ENCODE measurements at regions not wholly inside any gene's neighbourhood (a gene's known extent, or its start where the extent isn't known, plus 50 kb on each side); places are given as distances from the start of the nearest gene placed in this dataset.

DNA sequence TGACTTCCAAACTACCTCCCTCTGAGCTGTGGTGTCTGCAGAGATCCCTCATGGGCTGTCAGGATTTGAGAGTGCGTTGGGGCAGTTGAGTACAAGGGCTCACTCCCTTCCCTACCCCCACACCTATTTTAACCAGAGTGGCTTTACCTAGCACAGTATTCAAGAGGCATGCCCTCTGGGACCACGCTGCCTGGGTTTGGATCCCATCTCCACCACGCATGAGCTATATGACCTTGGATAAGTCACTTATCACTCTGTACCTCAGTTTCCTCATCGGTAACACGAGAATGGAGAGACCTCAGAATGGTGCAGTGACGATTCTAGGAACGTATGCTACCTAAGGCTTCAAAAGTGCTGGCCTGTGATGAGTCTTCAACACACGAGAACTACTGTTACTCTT, 147.3 kb upstream of the WNT4 start:
- TF ChIP-seq, protein P1, sequence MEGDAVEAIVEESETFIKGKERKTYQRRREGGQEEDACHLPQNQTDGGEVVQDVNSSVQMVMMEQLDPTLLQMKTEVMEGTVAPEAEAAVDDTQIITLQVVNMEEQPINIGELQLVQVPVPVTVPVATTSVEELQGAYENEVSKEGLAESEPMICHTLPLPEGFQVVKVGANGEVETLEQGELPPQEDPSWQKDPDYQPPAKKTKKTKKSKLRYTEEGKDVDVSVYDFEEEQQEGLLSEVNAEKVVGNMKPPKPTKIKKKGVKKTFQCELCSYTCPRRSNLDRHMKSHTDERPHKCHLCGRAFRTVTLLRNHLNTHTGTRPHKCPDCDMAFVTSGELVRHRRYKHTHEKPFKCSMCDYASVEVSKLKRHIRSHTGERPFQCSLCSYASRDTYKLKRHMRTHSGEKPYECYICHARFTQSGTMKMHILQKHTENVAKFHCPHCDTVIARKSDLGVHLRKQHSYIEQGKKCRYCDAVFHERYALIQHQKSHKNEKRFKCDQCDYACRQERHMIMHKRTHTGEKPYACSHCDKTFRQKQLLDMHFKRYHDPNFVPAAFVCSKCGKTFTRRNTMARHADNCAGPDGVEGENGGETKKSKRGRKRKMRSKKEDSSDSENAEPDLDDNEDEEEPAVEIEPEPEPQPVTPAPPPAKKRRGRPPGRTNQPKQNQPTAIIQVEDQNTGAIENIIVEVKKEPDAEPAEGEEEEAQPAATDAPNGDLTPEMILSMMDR (IDR thresholded peaks at IDR 0.05) = no peak
- H3K27me3 ChIP-seq = no peaks in the 10 kb centered on the region
- no peaks in the 10 kb centered on the region for H3K36me3 ChIP-seq
- intact Hi-C loops (cut with DNase I) = no loop called here
- no peak for DNase-seq (ENCODE audit: low spot score in 2 of 2)
- H3K27ac ChIP-seq = no peak overlapping the region
- H3K4me3 ChIP-seq = no peak overlapping the region
- no peaks in the 10 kb centered on the region for H3K4me1 ChIP-seq
- no peaks in the 10 kb centered on the region for H3K9me3 ChIP-seq

DNA sequence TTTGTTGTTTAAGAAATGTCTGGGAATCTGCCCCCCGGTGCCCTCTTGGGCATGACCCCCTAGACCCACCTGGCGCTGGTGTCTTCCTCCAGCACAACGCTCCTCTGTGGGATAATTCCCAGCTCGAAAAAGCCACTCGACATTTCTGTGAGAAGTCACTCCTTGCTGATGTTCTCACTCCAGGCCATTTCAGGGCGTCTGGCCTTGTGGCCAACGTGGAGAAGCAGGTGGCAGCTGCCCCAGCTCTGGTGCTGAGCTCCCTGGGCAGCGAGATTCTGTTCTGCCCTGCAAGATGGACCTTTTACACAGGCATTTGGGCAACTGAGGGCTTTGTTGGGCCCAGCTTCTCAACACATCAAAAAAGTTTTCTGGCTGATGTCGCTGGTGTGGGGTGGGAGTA, 147.7 kb upstream of the WNT4 start:
- no peak overlapping the region for H3K4me3 ChIP-seq
- no peaks in the 10 kb centered on the region for H3K36me3 ChIP-seq
- no peak overlapping the region for H3K27ac ChIP-seq

DNA sequence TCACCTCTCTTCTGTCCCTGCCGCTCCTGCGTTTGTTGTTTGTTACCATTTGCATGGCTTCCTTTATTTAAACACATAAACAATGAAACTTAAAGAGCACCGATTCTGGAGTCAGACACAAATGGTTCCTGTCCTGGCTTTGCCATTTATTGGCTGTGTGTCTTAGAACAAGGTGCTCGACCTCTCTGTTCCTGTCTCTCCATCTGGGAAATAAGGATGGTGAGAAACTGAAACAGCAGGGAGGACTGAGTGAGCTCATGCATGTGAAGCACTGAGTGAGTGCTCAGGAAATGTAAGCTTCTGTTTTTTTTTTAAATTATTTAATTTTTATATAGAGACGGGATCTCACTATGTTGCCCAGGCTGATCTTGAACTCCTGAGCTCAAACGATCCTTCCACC, 148.2 kb upstream of the WNT4 start:
- intact Hi-C loops (cut with DNase I) = no loop called here
- H3K27ac ChIP-seq = no peak overlapping the region
- no peak for DNase-seq (ENCODE audit: low spot score in 2 of 2)
- H3K4me1 ChIP-seq = no peaks in the 10 kb centered on the region
- no peaks in the 10 kb centered on the region for H3K9me3 ChIP-seq
- H3K36me3 ChIP-seq = no peaks in the 10 kb centered on the region
- TF ChIP-seq, protein P1 (IDR thresholded peaks at IDR 0.05) = no peak
- H3K27me3 ChIP-seq = no peaks in the 10 kb centered on the region
- H3K4me3 ChIP-seq = no peak overlapping the region

More for the DNA sequence above, 147.7 kb upstream of the WNT4 start:
- TF ChIP-seq, protein P1 (IDR thresholded peaks at IDR 0.05) = no peak
- H3K9me3 ChIP-seq = no peaks in the 10 kb centered on the region
- intact Hi-C loops (cut with DNase I) = no loop called here
- H3K27me3 ChIP-seq = no peaks in the 10 kb centered on the region
- no peak for DNase-seq (ENCODE audit: low spot score in 2 of 2)
- H3K4me1 ChIP-seq = no peaks in the 10 kb centered on the region

DNA sequence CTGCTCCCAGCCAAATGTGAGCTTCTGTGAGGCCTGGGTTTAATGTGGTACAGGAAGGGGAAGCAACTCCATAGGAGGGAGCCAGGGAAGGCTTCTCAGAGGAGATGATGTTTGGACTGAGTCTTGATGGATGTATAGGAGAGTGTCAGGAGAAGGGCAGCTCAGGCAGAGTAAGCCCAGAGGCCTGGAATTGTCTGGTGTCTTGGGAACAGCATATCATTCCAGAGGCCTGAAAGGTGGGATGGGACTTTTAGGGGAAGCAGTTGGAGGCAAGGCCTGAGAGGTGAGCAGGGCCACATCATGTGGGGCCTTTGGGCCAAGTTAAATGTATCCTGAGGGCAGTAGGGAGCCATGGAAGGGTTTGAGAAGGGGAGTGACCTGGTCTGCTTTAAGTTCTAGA, 148.6 kb upstream of the WNT4 start:
- H3K9me3 ChIP-seq = no peaks in the 10 kb centered on the region
- TF ChIP-seq, protein P1 (IDR thresholded peaks at IDR 0.05) = no peak
- no peak overlapping the region for H3K4me3 ChIP-seq
- intact Hi-C loops (cut with DNase I) = no loop called here
- no peaks in the 10 kb centered on the region for H3K27me3 ChIP-seq
- no peak overlapping the region for H3K27ac ChIP-seq
- DNase-seq (ENCODE audit: low spot score in 2 of 2) = no peak
- no peaks in the 10 kb centered on the region for H3K4me1 ChIP-seq
- H3K36me3 ChIP-seq = no peaks in the 10 kb centered on the region

DNA sequence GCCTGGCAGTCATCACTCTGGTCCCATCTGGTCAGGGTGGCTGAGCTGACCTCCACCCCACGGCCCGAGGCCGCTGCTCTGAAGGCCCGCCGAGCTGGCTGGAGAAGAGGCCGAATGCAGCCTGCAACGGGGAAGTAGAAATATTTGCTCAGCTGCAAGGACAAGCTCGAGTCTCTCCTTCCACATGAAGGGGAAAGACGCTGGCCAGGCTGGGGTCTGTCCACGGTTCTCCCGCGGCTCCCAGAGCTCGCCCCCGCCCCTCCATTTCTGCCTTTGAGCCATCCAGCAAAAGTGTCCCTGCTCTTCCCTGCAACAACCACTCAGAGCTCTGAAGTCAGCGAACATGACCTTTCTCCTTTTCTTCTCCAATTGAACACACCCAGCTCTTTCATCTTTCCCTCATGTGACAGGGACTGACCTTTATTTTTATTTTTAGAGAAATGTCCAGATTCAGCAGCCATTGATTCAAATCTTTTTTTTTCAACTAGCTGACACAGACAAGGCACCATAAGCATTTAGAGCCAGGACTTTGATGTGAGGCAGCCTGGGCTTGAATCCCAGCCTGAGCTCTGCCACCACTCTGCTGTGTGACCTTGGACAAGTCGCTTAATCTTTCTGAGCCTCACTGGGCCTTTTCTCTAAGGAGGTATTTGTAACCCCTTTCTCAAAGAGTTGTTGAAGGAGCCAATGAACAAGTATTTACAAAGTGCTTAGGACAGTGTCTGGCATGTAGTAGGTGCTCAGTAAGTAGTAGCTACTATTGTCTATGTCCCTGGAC, 149.3 kb upstream of the WNT4 start:
- no peak overlapping the region for H3K4me3 ChIP-seq
- H3K9me3 ChIP-seq = no peaks in the 10 kb centered on the region
- no peaks in the 10 kb centered on the region for H3K36me3 ChIP-seq
- H3K27ac ChIP-seq = no peak overlapping the region
- intact Hi-C loops (cut with DNase I) = no loop called here
- no peaks in the 10 kb centered on the region for H3K4me1 ChIP-seq
- TF ChIP-seq, protein P1 (IDR thresholded peaks at IDR 0.05) = no peak
- no peaks in the 10 kb centered on the region for H3K27me3 ChIP-seq
- DNase-seq (ENCODE audit: low spot score in 2 of 2) = no peak
